MCF 10A (cell line): ENCODE measurements at regions not wholly inside any gene's neighbourhood (a gene's known extent, or its start where the extent isn't known, plus 50 kb on each side); places are given as distances from the start of the nearest gene placed in this dataset.
A peak's percentile ranks its signal among the peaks of the same experiment; 100 is the strongest.

Source experiments
- BruUV-seq: library from RNA; stranded (reverse); fragments of 400-500 nt; replicated peaks from 2 replicates; lab custom pipeline; 2021; lab: Mats Ljungman, UMichigan
- CTCF ChIA-PET: fragments of 300-600 bp; sonication (Branson Sonifier 250); formaldehyde crosslinking; extraction: SDS; loops from one replicate; lab custom pipeline; 2021; ENCODE audit warnings: antibody characterized with exemption, inconsistent platforms; lab: Yijun Ruan, JAX
- POLR2A ChIA-PET: fragments of 300-600, 350-650 bp; sonication (Branson Sonifier 250); formaldehyde crosslinking; extraction: SDS; loops from one replicate; lab custom pipeline; 2020; ENCODE audit warnings: antibody characterized with exemption, inconsistent platforms; lab: Yijun Ruan, JAX
- DNase-seq: peaks from one replicate; pipeline ENCODE4 v3.0.0-alpha.2; 2018; ENCODE audit not compliant: unreplicated experiment
- H3K27ac Mint-ChIP-seq: one replicate; pipeline ENCODE4 v1.8.0; 2022; ENCODE audit warnings: mild to moderate bottlenecking, low read depth, mixed read lengths; ENCODE audit not compliant: unreplicated experiment
- H3K27me3 Mint-ChIP-seq: one replicate; pipeline ENCODE4 v1.8.0; 2022; ENCODE audit warnings: mixed read lengths; ENCODE audit not compliant: insufficient read depth, unreplicated experiment
- H3K36me3 Mint-ChIP-seq: one replicate; pipeline ENCODE4 v1.8.0; 2022; ENCODE audit warnings: mild to moderate bottlenecking, moderate library complexity, mixed read lengths; ENCODE audit not compliant: insufficient read depth, unreplicated experiment
- H3K4me1 Mint-ChIP-seq: one replicate; pipeline ENCODE4 v1.8.0; 2022; ENCODE audit warnings: mixed read lengths; ENCODE audit not compliant: insufficient read depth, unreplicated experiment
- H3K4me3 Mint-ChIP-seq: one replicate; pipeline ENCODE4 v1.8.0; 2022; ENCODE audit warnings: mild to moderate bottlenecking, moderate library complexity, mixed read lengths; ENCODE audit not compliant: unreplicated experiment
- H3K9me3 Mint-ChIP-seq: one replicate; pipeline ENCODE4 v1.8.0; 2022; ENCODE audit warnings: mixed read lengths; ENCODE audit not compliant: unreplicated experiment
- CTCF ChIP-seq: fragments of 200-600 bp; IDR thresholded peaks from one replicate; pipeline ENCODE4 v1.8.0; 2022; ENCODE audit warnings: antibody characterized with exemption, mild to moderate bottlenecking; ENCODE audit not compliant: unreplicated experiment
- intact Hi-C: fragments of 100-400 bp; cut with micrococcal nuclease; formaldehyde crosslinking; loops from 2 replicates; pipeline ENCODE4 v1.14.1; 2022

- Mint-ChIP-seq H3K4me1 (peaks cover 66% of the 10 kb centered on the region), H3K27ac (peak overlapping the region; percentile 94), H3K4me3 (peak overlapping the region; percentile 82), H3K27me3 (no peaks in the 10 kb centered on the region), H3K36me3 (peaks cover 22% of the 10 kb centered on the region), H3K9me3 (no peaks in the 10 kb centered on the region)
- intact Hi-C loops: no loop called here
- ChIA-PET POLR2A (interaction anchor here (0.6 to 8.9 kb wide), 11 partner anchors 13 to 79 kb away, joined by 3 to 113 read pairs (median 10); no protein-coding TSS in a partner anchor), CTCF (interaction anchor here (0.5 to 4.2 kb wide), 7 partner anchors 9 to 555 kb away, joined by 3 to 47 read pairs (median 3); no protein-coding TSS in a partner anchor)
- no TSS peak for BruUV-seq
- no peak for TF ChIP-seq CTCF
- DNase-seq: peak; percentile 64
These were observed 90.2 kb upstream of the BCAR3 start for GRCh38 chr1:93771843-93772242.

- Mint-ChIP-seq H3K4me3 (no peak overlapping the region), H3K27ac (no peak overlapping the region), H3K27me3 (no peaks in the 10 kb centered on the region), H3K4me1 (peaks cover 56% of the 10 kb centered on the region), H3K36me3 (peaks cover 33% of the 10 kb centered on the region), H3K9me3 (no peaks in the 10 kb centered on the region)
- BruUV-seq: no TSS peak
- ChIA-PET CTCF (interaction anchor here (0.6 to 1.3 kb wide), 7 partner anchors 12 to 328 kb away, joined by 3 to 5 read pairs (median 4); no protein-coding TSS in a partner anchor), POLR2A (interaction anchor here (0.7 to 8.9 kb wide), 7 partner anchors 13 to 103 kb away, joined by 3 to 113 read pairs (median 3); no protein-coding TSS in a partner anchor)
- intact Hi-C loops: no loop called here
- TF ChIP-seq CTCF: no peak
- no peak for DNase-seq
These were observed 89.0 kb upstream of the BCAR3 start for GRCh38 chr1:93770640-93771039.

- Mint-ChIP-seq H3K36me3 (peaks cover 39% of the 10 kb centered on the region), H3K4me1 (peaks cover 49% of the 10 kb centered on the region), H3K27me3 (no peaks in the 10 kb centered on the region), H3K4me3 (no peak overlapping the region), H3K9me3 (no peaks in the 10 kb centered on the region), H3K27ac (no peak overlapping the region)
- BruUV-seq: no TSS peak
- intact Hi-C loops: no loop called here
- no peak for DNase-seq
- POLR2A ChIA-PET: interaction anchor here (1.1 to 8.9 kb wide), 3 partner anchors 12 to 77 kb away, joined by 7 to 113 read pairs (median 40); no protein-coding TSS in a partner anchor
- TF ChIP-seq CTCF: no peak
- CTCF ChIA-PET: interaction anchor here (0.6 to 1.3 kb wide), 3 partner anchors 11 to 101 kb away, joined by 4 to 5 read pairs (median 4); no protein-coding TSS in a partner anchor
These were observed 88.1 kb upstream of the BCAR3 start for GRCh38 chr1:93769777-93770176.

GRCh38 chr1:93768380-93768863, 86.8 kb upstream of the BCAR3 start:
- Mint-ChIP-seq H3K9me3 (no peaks in the 10 kb centered on the region), H3K36me3 (peaks cover 46% of the 10 kb centered on the region), H3K27me3 (no peaks in the 10 kb centered on the region), H3K27ac (peak overlapping the region; percentile 52), H3K4me1 (peaks cover 63% of the 10 kb centered on the region), H3K4me3 (peak overlapping the region; percentile 25)
- ChIA-PET CTCF (interaction anchor here (0.6 to 1.4 kb wide), 5 partner anchors 8 to 182 kb away, joined by 3 to 7 read pairs (median 3); no protein-coding TSS in a partner anchor), POLR2A (interaction anchor here (0.6 to 8.9 kb wide), 2 partner anchors 10 to 23 kb away, joined by 3 to 113 read pairs; no protein-coding TSS in a partner anchor)
- intact Hi-C loops: no loop called here
- TF ChIP-seq CTCF: no peak
- no peak for DNase-seq
- BruUV-seq: no TSS peak
